ENCODE measurements at regions not wholly inside any gene's neighbourhood (a gene's known extent, or its start where the extent isn't known, plus 50 kb on each side); places are given as distances from the start of the nearest gene placed in this dataset.

- Histone ChIP-seq H3K4me2 (ENCODE audit: control insufficient read depth, extremely low read depth, insufficient read depth, low read depth, low read length) (no peak overlapping the region), H4K20me1 (ENCODE audit: control insufficient read depth, extremely low read depth, insufficient read depth, low read length) (no peaks in the 10 kb centered on the region), H3K4me3 (ENCODE audit: control insufficient read depth in 2 of 3, extremely low read depth in 1 of 3, insufficient read depth in 2 of 3, low read depth in 1 of 3, low read length in 3 of 3) (no peak overlapping the region), H3K27ac (ENCODE audit: control insufficient read depth, insufficient read depth, low read length) (no peak overlapping the region), H3K36me3 (ENCODE audit: control insufficient read depth in 2 of 2, extremely low read depth in 1 of 2, insufficient read depth in 2 of 2, low read length in 2 of 2) (no peaks in the 10 kb centered on the region), H3K9me1 (ENCODE audit: control insufficient read depth, extremely low read depth, insufficient read depth, low read length) (no peaks in the 10 kb centered on the region), H3K79me2 (ENCODE audit: control insufficient read depth, insufficient read depth, low read length) (no peaks in the 10 kb centered on the region), H3K9me3 (ENCODE audit: control insufficient read depth, low read depth, low read length) (no peaks in the 10 kb centered on the region), H2AFZ (ENCODE audit: control insufficient read depth, low read length) (no peak overlapping the region), H3K4me1 (ENCODE audit: control insufficient read depth, extremely low read depth, insufficient read depth, low read length) (peaks cover 10% of the 10 kb centered on the region), H3K9ac (ENCODE audit: control insufficient read depth, extremely low read depth, insufficient read depth, low read length) (no peak overlapping the region), H3K27me3 (ENCODE audit: control insufficient read depth, extremely low read depth, insufficient read depth, low read length) (no peaks in the 10 kb centered on the region)
- FAIRE-seq (no peak), DNase-seq (ENCODE audit: low read depth, low spot score) (no peak)
- TF ChIP-seq EZH2 (IDR thresholded peaks at IDR 0.05; ENCODE audit: low read length), result no peak
- TF ChIP-seq, protein P1, sequence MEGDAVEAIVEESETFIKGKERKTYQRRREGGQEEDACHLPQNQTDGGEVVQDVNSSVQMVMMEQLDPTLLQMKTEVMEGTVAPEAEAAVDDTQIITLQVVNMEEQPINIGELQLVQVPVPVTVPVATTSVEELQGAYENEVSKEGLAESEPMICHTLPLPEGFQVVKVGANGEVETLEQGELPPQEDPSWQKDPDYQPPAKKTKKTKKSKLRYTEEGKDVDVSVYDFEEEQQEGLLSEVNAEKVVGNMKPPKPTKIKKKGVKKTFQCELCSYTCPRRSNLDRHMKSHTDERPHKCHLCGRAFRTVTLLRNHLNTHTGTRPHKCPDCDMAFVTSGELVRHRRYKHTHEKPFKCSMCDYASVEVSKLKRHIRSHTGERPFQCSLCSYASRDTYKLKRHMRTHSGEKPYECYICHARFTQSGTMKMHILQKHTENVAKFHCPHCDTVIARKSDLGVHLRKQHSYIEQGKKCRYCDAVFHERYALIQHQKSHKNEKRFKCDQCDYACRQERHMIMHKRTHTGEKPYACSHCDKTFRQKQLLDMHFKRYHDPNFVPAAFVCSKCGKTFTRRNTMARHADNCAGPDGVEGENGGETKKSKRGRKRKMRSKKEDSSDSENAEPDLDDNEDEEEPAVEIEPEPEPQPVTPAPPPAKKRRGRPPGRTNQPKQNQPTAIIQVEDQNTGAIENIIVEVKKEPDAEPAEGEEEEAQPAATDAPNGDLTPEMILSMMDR (optimal IDR thresholded peaks at IDR 0.05 in 1 of 3, IDR thresholded peaks at IDR 0.05 in 1 of 3, conservative IDR thresholded peaks at IDR 0.05 in 1 of 3; ENCODE audit: extremely low read depth in 1 of 3, insufficient read depth in 2 of 3, low read length in 3 of 3), result no peak
- dilution Hi-C loops (cut with MboI; ENCODE audit: extremely low pct_ligation_motif_present, low sequenced_read_pairs), result no loop called here
These were observed 141.7 kb upstream of the IRF2BP2 start for GRCh38 chr1:234751678-234752077.

GRCh38 chr1:234750922-234751627, 141.1 kb upstream of the IRF2BP2 start:
- TF ChIP-seq, protein P1 (optimal IDR thresholded peaks at IDR 0.05 in 1 of 3, IDR thresholded peaks at IDR 0.05 in 1 of 3, conservative IDR thresholded peaks at IDR 0.05 in 1 of 3; ENCODE audit: extremely low read depth in 1 of 3, insufficient read depth in 2 of 3, low read length in 3 of 3), result no peak
- TF ChIP-seq EZH2 (IDR thresholded peaks at IDR 0.05; ENCODE audit: low read length), result no peak
- DNase-seq (ENCODE audit: low read depth, low spot score), result no peak
- H3K9me1 ChIP-seq (ENCODE audit: control insufficient read depth, extremely low read depth, insufficient read depth, low read length), result no peaks in the 10 kb centered on the region
- no peaks in the 10 kb centered on the region for H3K36me3 ChIP-seq (ENCODE audit: control insufficient read depth in 2 of 2, extremely low read depth in 1 of 2, insufficient read depth in 2 of 2, low read length in 2 of 2)
- dilution Hi-C loops (cut with MboI; ENCODE audit: extremely low pct_ligation_motif_present, low sequenced_read_pairs), result no loop called here
- no peak overlapping the region for H3K27ac ChIP-seq (ENCODE audit: control insufficient read depth, insufficient read depth, low read length)
- no peaks in the 10 kb centered on the region for H3K27me3 ChIP-seq (ENCODE audit: control insufficient read depth, extremely low read depth, insufficient read depth, low read length)
- H3K4me3 ChIP-seq (ENCODE audit: control insufficient read depth in 2 of 3, extremely low read depth in 1 of 3, insufficient read depth in 2 of 3, low read depth in 1 of 3, low read length in 3 of 3), result no peak overlapping the region
- no peaks in the 10 kb centered on the region for H3K79me2 ChIP-seq (ENCODE audit: control insufficient read depth, insufficient read depth, low read length)
- no peaks in the 10 kb centered on the region for H3K9me3 ChIP-seq (ENCODE audit: control insufficient read depth, low read depth, low read length)
- no peak overlapping the region for H2AFZ ChIP-seq (ENCODE audit: control insufficient read depth, low read length)
- H3K4me2 ChIP-seq (ENCODE audit: control insufficient read depth, extremely low read depth, insufficient read depth, low read depth, low read length), result no peak overlapping the region
- FAIRE-seq, result no peak
- H3K9ac ChIP-seq (ENCODE audit: control insufficient read depth, extremely low read depth, insufficient read depth, low read length), result no peak overlapping the region
- H4K20me1 ChIP-seq (ENCODE audit: control insufficient read depth, extremely low read depth, insufficient read depth, low read length), result no peaks in the 10 kb centered on the region
- peaks cover 16% of the 10 kb centered on the region for H3K4me1 ChIP-seq (ENCODE audit: control insufficient read depth, extremely low read depth, insufficient read depth, low read length)
